Eye (tissue), 1 donor: ENCODE measurements at regions not wholly inside any gene's neighbourhood (a gene's known extent, or its start where the extent isn't known, plus 50 kb on each side); places are given as distances from the start of the nearest gene placed in this dataset.
A peak's percentile ranks its signal among the peaks of the same experiment; 100 is the strongest.

Source experiments
- DNase-seq: peaks from one replicate; pipeline ENCODE4 v3.0.0-alpha.2; 2015

GRCh38 chr21:35893156-35893555 lies 167.2 kb downstream of the SETD4 start:
- no peak for DNase-seq

DNA sequence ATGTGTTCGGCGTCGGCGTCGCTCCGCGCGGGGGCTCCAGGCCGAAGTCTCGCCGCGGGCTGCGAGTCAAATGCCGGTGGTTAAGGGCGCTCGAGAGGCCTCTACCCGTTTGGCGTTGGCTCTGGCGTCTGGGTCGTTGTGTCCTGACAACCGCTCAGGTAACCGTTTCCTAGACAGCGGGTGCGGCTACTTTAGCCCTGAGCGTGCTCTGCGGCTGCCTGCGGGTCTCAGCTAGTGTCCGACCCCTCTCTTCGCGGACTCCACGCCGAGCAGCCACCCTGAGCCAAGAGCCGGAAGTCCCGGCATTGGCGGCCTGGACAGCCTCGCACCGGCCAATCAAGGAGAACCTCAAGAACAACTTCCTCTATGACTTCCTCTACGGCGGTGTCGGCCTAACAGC lies 173.4 kb downstream of the SETD4 start:
- no peak for DNase-seq

DNA sequence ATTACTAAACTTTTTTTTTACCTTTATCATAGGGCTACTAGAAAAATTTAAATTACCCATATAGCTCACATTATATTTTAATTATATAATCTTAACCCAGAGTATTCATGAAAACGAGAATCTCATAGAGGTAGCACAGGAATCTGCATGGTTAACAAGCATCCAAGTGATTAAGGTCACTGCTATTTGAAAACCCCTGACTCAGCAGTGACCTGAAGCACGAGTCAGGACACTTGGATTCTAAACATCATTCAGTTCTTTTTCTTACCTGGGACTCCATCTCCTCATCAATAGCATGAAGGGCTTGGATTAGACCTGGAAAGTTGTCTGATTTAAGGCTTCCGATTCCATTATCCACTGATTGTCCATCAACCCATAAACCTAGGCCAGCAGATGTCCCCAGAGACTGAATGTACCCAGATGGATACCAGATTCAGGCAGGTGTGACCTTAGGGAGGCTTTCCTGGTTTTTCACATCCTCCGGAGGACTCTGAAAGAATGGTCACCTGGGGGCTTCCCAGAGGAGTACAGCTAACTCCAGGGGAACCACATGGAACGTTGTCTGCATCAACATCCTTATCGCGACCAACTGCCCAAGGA lies 174.3 kb downstream of the SETD4 start:
- no peak for DNase-seq

- DNase-seq, result peak; percentile 45
Measured at GRCh38 chr21:35882791-35883240, 177.5 kb downstream of the SETD4 start.

DNA sequence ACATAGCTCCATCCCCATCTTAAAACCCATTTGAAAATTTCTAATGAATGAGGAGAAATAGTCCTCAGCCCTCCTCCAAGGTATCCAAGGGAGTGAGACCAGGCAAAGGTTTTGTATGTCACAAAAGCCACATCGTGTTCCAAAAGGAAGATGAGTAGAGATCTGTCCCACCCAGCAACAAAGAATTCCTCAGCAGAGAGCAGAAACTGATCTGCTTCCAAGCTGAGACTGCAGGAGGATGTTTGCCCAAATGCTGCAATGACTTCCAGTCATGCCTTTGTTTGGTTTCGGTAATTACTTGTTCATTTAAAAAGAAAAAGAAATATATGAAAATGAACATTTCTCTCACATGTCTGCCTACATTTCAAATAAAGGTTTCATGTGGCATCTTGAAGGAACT lies 186.9 kb downstream of the SETD4 start:
- no peak for DNase-seq

DNA sequence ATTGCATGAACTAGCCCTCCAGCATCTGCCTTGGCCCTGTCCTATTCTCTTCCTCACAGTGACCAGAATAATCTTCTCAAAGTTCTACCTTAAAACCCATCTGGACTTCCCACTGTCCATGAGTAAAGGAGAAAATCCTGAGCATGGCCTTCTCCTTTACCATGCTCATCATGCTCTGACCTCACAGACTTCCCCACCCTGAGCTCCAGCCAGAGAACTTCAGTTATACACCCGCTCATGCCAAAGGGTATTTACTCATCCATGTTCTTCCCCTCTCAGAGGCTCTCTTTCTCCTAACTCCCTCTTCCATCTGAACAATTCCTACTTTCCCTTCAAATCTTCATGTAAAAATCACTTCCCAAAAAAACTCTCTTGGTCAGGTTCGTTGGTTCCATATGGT lies 188.4 kb downstream of the SETD4 start:
- DNase-seq, result no peak

DNA sequence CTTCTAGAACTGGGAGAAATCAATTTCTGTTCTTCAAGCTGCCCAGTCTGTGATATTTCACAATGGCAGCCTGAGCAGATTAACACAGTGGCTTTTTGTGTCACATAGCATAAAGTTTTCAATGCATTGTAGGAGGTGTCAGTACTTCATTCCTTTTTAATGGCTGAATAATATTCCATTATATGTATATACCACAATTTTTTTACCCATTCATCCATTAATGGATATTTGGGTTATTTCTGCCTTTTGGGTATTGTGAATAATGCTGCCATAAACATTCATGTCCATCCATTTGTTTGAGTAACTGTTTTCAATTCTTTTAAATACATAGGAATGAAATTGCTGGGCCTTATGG lies 191.5 kb downstream of the SETD4 start:
- DNase-seq, result no peak

DNA sequence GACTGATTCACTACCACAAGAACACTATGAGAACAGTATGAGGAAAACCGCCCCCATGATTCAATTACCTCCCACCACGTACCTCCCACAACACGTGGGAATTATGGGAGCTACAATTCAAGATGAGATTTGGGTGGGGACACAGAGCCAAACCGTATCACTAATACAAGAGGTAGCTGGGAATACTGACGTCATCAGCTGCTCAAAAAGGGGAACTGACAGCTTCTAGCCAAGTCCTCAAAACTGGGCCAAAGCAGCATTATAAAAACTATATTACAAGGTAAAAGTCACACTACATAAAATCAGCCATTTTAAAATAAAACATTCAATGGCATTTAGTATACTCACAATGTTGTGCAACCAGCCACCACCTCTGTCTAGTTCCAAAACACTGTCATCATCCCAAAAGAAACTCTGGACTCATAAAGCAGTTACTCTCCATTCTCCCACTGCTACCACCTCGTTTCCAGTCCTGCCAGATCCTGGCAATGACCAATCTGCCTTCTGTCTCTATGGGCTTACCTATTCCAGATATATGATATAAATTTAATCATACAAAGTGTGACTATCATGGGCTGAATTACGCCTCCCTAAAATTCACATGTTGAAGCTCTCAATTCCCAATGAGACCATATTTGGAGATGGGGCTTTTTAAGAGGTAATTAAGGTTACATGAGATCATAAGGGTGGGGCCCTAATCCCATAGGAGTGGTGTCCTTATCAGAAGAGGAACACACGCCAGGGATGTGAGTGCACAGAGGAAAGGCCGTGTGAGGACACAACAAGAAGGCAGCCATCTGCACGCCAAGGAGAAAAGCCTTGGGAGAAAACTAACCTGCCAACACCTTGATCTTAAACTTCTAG lies 192.1 kb downstream of the SETD4 start:
- DNase-seq, result no peak

- DNase-seq, result no peak
Measured at GRCh38 chr21:35864039-35864438, 196.3 kb downstream of the SETD4 start.

DNA sequence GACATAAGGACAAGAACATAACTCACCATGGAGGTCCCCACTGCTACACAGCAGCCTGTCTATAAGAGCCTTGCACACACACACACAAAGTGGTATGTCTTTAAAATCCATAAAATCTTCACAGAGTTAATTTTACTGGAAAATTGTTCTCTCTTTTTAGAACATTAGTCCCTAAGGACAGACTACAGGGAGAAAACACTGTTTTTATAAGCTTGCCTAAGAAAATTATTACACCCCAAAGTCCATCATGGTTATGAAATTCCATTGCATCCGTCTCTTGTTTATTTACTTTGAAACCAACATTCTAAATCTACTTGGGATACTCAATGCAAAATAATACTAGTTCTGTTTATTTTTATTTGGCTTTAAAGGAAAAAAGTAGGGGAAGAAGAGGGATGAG lies 197.4 kb downstream of the SETD4 start:
- DNase-seq, result no peak

DNA sequence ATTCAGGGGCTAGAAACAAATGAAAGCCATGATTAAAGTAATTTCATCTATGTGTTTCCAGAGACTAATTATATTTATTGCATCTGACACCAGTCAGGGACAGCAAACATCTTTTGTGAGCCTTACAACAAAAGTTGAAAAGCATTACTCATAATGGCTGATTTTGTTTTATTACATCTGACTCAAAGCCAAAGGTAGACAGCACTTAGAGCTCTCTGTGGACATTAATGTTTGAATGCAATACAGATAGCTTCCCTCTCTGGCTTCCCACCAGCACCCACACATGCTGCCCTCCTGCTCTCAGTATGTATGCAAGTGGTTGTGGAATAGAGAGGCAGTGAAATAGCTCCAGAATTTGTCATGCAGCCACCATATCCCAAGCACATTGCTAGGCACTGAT lies 198.7 kb downstream of the SETD4 start:
- DNase-seq, result no peak

GRCh38 chr21:35860189-35860869 lies 200.0 kb downstream of the SETD4 start:
- no peak for DNase-seq

GRCh38 chr21:35859677-35860076 lies 200.6 kb downstream of the SETD4 start:
- DNase-seq, result no peak

DNA sequence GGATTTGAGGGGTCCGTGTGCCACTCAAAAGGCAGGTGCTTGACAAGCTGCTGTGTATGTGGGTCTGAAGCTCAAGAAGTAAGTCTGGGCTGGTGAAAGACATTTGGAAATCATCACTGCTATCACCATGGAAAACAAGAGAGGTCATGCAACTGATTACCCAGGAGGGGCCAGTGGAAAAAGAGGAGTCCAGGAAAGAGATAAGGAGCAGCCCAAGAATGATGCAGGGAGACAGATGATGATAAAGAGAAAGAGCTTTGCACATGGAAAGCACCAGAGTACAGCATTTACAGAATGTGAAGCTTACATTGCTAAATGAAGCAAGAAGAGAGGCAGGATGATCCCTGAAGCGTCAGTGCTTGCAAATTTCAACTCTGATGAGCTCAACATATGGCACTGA lies 203.2 kb downstream of the SETD4 start:
- no peak for DNase-seq

DNA sequence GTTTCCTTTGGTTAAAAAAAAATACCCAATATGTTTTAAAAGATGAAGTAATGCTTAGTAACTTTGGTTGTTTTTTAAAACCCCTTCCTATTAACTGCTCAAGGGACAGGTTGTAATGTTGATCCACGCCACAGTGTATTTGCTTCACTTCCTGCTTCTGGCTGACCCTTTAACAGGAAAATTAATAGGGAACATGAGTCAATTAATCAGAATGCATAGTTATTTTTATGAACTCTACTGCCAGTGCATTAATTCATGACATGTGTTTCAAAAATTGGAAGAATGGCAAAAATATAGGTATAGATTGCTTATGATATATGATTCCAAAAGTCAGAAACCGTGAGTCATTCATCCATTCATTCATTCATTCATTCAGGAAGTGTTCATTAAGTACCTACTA lies 204.8 kb downstream of the SETD4 start:
- no peak for DNase-seq

GRCh38 chr21:35854281-35854680 lies 206.0 kb downstream of the SETD4 start:
- no peak for DNase-seq

GRCh38 chr21:35853321-35854239 lies 206.7 kb downstream of the SETD4 start:
- no peak for DNase-seq

GRCh38 chr21:35852820-35853219 lies 207.5 kb downstream of the SETD4 start:
- no peak for DNase-seq

- no peak for DNase-seq
Measured at GRCh38 chr21:35850542-35851103, 209.7 kb downstream of the SETD4 start.

GRCh38 chr21:35850029-35850428 lies 210.3 kb downstream of the SETD4 start:
- peak; percentile 19 for DNase-seq

DNA sequence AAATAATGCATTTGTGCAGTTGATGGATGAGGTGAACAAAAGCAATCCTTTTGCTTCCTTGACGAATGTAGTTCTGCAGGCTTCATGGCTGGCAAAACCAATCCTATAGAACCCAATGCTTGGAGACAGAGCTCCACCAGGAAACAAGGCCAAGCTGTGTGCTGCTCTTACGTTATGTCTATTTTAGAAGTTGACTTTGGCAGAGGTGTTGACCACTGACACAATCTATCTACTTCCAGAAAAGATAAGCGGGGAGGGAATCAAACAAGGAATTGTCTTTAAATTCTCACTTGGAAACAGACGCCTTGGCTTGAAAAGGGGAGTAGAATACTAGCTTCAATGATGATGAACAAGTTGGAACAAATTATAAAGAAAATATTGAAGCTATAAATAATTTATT lies 211.2 kb downstream of the SETD4 start:
- peak; percentile 20 for DNase-seq

DNA sequence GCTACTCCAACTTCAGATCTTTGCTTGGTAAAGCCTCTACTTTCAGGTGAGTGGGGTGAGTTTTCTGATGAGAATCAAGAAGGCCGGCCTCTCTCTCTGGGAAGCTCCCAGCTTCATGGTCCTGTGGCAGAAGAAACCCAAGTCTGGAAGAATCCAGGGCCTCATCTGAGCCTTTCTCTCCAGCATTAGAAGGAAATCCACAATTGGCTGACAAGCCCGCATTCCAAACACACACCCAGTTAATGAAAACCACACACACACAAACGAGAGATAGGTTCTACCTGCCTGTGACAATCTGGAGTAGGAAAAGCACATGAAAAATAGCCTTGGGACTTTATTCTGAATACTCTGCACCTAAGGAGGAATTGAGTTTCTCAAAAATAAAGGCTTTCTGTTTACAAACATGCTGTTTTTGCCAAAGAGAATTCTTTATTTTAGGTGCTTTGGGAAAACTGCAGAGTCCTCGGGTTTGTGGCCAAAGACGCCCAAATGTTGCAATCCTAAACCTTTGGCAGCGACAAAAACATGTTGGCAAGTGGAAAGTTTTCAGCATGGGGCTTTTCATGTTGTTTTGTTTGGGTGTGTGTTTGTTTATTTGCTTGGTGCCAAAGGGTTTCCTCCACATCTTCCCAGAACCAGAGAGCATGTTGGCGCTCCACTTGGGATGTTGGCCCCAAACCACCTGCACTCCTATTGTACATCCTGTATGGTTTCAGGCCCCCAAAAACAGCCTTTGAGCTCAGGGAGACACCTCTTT lies 216.2 kb downstream of the SETD4 start:
- no peak for DNase-seq
